PC-3 (cell line): ENCODE measurements at regions not wholly inside any gene's neighbourhood (a gene's known extent, or its start where the extent isn't known, plus 50 kb on each side); places are given as distances from the start of the nearest gene placed in this dataset.

Experiments used
- EZH2 ChIP-seq: fragments of 300-600 bp; sonication (generic); IDR thresholded peaks from one replicate; pipeline ENCODE4 v1.6.1; 2017; ENCODE audit warnings: antibody characterized with exemption, mild to moderate bottlenecking, low read length; ENCODE audit not compliant: unreplicated experiment
- EZH2phosphoT487 ChIP-seq: fragments of 300-600 bp; sonication (generic); IDR thresholded peaks from 2 replicates; pipeline ENCODE4 v1.6.1; 2018; ENCODE audit warnings: mild to moderate bottlenecking, antibody characterized with exemption, low read length, borderline replicate concordance
- TF ChIP-seq, protein P1 (sequence below): fragments of 300-600 bp; sonication (generic); conservative IDR thresholded peaks from 2 replicates; pipeline ENCODE4 v1.5.1; 2017; ENCODE audit warnings: antibody characterized with exemption, low read depth, mild to moderate bottlenecking, low read length

DNA sequence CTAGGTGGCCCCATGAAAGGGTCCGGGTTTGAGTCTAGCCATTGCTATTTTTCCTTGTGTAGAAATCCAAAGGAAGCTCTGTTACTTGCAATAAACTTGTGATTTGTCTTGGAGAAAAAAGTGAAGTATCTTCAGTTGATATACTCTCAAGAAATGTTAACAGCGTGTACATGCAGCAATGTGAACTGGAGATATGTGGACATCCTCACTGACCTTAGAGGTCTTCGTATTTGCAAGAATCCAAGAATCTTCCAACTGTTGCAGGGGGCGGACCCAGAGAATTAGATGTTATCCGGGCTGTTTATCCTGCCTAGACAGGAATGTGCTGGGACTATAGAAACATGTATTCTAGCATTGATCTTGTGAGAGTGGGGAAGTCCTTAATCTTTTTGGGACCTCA, 187.6 kb downstream of the KCNS3 start:
- TF ChIP-seq, protein P1, sequence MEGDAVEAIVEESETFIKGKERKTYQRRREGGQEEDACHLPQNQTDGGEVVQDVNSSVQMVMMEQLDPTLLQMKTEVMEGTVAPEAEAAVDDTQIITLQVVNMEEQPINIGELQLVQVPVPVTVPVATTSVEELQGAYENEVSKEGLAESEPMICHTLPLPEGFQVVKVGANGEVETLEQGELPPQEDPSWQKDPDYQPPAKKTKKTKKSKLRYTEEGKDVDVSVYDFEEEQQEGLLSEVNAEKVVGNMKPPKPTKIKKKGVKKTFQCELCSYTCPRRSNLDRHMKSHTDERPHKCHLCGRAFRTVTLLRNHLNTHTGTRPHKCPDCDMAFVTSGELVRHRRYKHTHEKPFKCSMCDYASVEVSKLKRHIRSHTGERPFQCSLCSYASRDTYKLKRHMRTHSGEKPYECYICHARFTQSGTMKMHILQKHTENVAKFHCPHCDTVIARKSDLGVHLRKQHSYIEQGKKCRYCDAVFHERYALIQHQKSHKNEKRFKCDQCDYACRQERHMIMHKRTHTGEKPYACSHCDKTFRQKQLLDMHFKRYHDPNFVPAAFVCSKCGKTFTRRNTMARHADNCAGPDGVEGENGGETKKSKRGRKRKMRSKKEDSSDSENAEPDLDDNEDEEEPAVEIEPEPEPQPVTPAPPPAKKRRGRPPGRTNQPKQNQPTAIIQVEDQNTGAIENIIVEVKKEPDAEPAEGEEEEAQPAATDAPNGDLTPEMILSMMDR, result no peak
- no peak for TF ChIP-seq EZH2
- TF ChIP-seq EZH2phosphoT487, result no peak
